Neutrophil (primary cell): ENCODE measurements at regions not wholly inside any gene's neighbourhood (a gene's known extent, or its start where the extent isn't known, plus 50 kb on each side); places are given as distances from the start of the nearest gene placed in this dataset.
"Not testable (repeated sequence)": the region's sequence is repeated elsewhere in the genome, so short reads cannot be mapped to it uniquely, and the experiment has no call there.

Experiments used
- H3K27ac ChIP-seq: fragments of 200-600 bp; sonication (generic); 2 replicates; pipeline ENCODE4 v1.5.1; 2016; ENCODE audit warnings: mild to moderate bottlenecking, moderate library complexity
- H3K27me3 ChIP-seq: fragments of 200-600 bp; sonication (generic); 2 replicates; pipeline ENCODE4 v1.6.0; 2016; ENCODE audit warnings: mild to moderate bottlenecking
- H3K36me3 ChIP-seq: fragments of 200-600 bp; sonication (generic); 2 replicates; pipeline ENCODE4 v1.5.1; 2017
- H3K4me1 ChIP-seq, 2 experiments: fragments of 200-600 bp in 1 of 2; sonication (generic) in 1 of 2; 1 replicate in 1 of 2; 2 replicates in 1 of 2; pipeline versions ENCODE4 v1.5.1 to v1.6.1; 2013 to 2016; ENCODE audit warnings: low read depth in 1 of 2, low read length in 1 of 2, mild to moderate bottlenecking in 1 of 2, moderate library complexity in 1 of 2; ENCODE audit not compliant: control insufficient read depth in 1 of 2, insufficient read depth in 1 of 2
- H3K4me3 ChIP-seq, 2 experiments: fragments of 200-600 bp in 1 of 2; sonication (generic) in 1 of 2; 1 replicate in 1 of 2; 2 replicates in 1 of 2; pipeline ENCODE4 v1.5.1; 2013 to 2016; ENCODE audit warnings: low read depth in 1 of 2, low read length in 1 of 2, mild to moderate bottlenecking in 1 of 2, moderate library complexity in 1 of 2
- H3K9me3 ChIP-seq: fragments of 200-600 bp; sonication (generic); 2 replicates; pipeline ENCODE4 v1.5.1; 2016
- CTCF ChIP-seq: fragments of 200-600 bp; sonication (generic); IDR thresholded peaks from 2 replicates; pipeline ENCODE4 v1.5.1; 2016; ENCODE audit warnings: antibody characterized with exemption

- no peak for TF ChIP-seq CTCF
- no peaks in the 10 kb centered on the region for H3K36me3 ChIP-seq
- H3K4me3 ChIP-seq, result no peak overlapping the region
- H3K4me1 ChIP-seq, result no peaks in the 10 kb centered on the region
- no peaks in the 10 kb centered on the region for H3K27me3 ChIP-seq
- no peak overlapping the region for H3K27ac ChIP-seq
- no peaks in the 10 kb centered on the region for H3K9me3 ChIP-seq
Measured at GRCh38 chr5:40134883-40135520, 544.7 kb upstream of the PTGER4 start.

- H3K4me1 ChIP-seq, result no peaks in the 10 kb centered on the region
- no peaks in the 10 kb centered on the region for H3K36me3 ChIP-seq
- H3K9me3 ChIP-seq, result peaks cover 5% of the 10 kb centered on the region
- no peaks in the 10 kb centered on the region for H3K27me3 ChIP-seq
- H3K27ac ChIP-seq, result no peak overlapping the region
- no peak overlapping the region for H3K4me3 ChIP-seq
- TF ChIP-seq CTCF, result no peak
Measured at GRCh38 chr5:40124367-40124766, 555.3 kb upstream of the PTGER4 start.

- no peak overlapping the region for H3K4me3 ChIP-seq
- no peaks in the 10 kb centered on the region for H3K27me3 ChIP-seq
- no peaks in the 10 kb centered on the region for H3K4me1 ChIP-seq
- no peak for TF ChIP-seq CTCF
- no peak overlapping the region for H3K27ac ChIP-seq
- H3K9me3 ChIP-seq, result peaks cover 5% of the 10 kb centered on the region
- no peaks in the 10 kb centered on the region for H3K36me3 ChIP-seq
Measured at GRCh38 chr5:40121236-40121635, 558.5 kb upstream of the PTGER4 start.

- Histone ChIP-seq H3K27me3 (no peaks in the 10 kb centered on the region), H3K36me3 (no peaks in the 10 kb centered on the region), H3K4me1 (no peaks in the 10 kb centered on the region), H3K27ac (no peak overlapping the region), H3K9me3 (no peaks in the 10 kb centered on the region), H3K4me3 (no peak overlapping the region)
- no peak for TF ChIP-seq CTCF
Measured at GRCh38 chr5:40112875-40113274, 566.8 kb upstream of the PTGER4 start.

GRCh38 chr5:40111036-40111435, 568.7 kb upstream of the PTGER4 start:
- H3K27me3 ChIP-seq, H3K9me3 ChIP-seq, H3K27ac ChIP-seq, H3K36me3 ChIP-seq, H3K4me1 ChIP-seq, H3K4me3 ChIP-seq: not testable (repeated sequence)

GRCh38 chr5:40108764-40109390, 570.8 kb upstream of the PTGER4 start:
- not testable (repeated sequence) for H3K27me3 ChIP-seq, H3K9me3 ChIP-seq, H3K36me3 ChIP-seq, H3K4me3 ChIP-seq, H3K4me1 ChIP-seq, H3K27ac ChIP-seq

- H3K9me3 ChIP-seq, H3K36me3 ChIP-seq, H3K4me3 ChIP-seq, H3K27me3 ChIP-seq, H3K27ac ChIP-seq, H3K4me1 ChIP-seq: not testable (repeated sequence)
Measured at GRCh38 chr5:40107786-40108185, 571.9 kb upstream of the PTGER4 start.
